ENCODE measurements at regions not wholly inside any gene's neighbourhood (a gene's known extent, or its start where the extent isn't known, plus 50 kb on each side); places are given as distances from the start of the nearest gene placed in this dataset.
A peak's percentile ranks its signal among the peaks of the same experiment; 100 is the strongest.
"Not testable (repeated sequence)": the region's sequence is repeated elsewhere in the genome, so short reads cannot be mapped to it uniquely, and the experiment has no call there.

DNA sequence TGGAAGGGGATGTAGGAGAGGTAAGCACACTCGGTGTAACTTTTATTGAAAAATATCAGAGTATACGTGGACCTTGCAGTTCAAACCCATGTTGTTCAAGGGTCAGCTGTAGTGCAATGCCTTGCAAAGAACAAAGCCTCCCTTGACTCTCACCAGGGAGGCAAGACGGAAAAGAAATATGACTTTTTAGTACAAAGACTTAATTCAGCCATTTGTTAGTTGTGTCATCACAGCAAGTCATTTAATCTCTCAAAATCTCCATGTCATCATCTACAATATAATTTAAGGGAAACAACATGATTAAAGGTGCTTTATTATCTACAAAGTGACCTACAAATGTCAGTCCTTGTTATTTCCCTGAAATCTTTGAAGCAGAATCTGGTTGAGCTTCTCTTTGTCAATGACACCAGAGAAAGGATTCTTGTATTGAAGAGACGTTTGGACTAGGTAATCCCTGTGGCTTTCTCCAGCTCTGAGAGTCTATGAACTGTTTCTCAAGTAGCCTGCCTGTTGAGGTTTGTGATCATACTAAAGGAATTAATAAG lies 502.8 kb downstream of the REEP3 start:
- DNase-seq (ENCODE audit: low read depth), result no peak

- no peak for DNase-seq (ENCODE audit: low read depth)
Measured at GRCh38 chr10:64033711-64034110, 512.5 kb downstream of the REEP3 start.

DNA sequence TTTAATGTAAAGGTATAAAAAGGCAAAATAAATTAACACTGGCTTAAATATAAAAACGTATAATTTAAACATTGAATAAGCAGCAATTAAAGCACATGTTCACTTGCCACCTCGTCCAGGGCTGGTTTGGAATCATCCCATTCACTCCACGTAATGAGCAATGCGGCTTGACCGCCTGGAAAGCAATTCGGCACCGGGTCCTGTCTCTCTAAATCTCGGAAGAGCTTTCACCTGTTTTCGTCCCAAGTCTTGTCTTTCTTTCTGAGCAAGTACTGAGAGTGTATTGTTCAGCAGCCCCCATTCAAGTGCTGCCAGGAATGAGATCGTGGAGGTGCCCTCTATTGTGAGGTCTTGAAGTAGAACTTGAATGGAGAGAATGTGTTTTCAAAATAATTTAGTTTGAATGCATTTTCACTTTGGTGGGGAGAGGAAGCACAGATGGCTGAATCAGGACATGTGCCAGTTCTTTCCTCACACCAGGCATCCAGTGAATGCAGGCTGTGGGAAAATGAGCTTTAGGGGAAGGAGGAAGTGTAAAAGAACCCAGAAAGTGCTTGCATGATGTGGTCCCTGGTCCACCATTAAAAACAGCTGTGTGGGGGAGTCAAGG lies 515.2 kb downstream of the REEP3 start:
- DNase-seq (ENCODE audit: low read depth), result no peak

- no peak for DNase-seq (ENCODE audit: low read depth)
Measured at GRCh38 chr10:64037071-64037661, 516.0 kb downstream of the REEP3 start.

DNA sequence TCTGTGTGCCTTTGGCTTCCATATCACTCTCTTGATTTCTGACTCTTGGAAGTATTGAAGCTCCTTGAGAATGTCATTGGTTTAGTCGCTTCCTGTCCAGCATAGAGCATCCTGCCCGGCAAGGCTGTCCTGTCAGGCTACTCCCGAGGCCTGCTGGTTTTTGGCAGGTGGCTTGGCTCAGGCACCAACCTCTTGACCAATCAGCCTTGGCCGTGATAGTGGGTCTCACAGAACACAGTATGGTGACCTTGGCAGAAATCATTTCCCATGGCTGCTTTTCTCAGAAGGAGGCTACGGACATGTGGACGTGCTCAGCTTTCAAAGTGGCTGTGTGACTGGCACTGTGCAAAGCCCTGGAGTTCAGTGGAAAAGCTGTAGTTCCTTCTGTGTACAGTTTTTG lies 516.9 kb downstream of the REEP3 start:
- no peak for DNase-seq (ENCODE audit: low read depth)

GRCh38 chr10:64039198-64039597 lies 518.0 kb downstream of the REEP3 start:
- DNase-seq (ENCODE audit: low read depth), result no peak

DNA sequence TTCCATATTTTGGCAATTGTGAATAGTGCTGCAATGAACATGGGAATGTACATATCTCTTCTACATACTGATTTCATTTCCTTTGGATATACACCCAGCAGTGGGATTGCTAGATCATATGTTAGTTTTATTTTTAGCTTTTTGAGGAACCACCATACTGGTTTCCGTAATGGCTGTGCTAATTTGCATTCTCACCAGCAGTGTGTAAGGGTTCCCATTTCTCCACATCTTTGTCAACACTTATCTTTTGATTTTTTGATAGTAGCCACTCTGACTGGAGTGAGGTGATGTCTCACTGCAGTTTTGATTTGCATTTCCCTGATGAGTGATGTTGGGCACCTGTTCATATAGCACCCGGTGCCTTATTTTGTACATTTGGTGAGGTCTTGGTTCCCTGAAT lies 519.6 kb downstream of the REEP3 start:
- no peak for DNase-seq (ENCODE audit: low read depth)

DNA sequence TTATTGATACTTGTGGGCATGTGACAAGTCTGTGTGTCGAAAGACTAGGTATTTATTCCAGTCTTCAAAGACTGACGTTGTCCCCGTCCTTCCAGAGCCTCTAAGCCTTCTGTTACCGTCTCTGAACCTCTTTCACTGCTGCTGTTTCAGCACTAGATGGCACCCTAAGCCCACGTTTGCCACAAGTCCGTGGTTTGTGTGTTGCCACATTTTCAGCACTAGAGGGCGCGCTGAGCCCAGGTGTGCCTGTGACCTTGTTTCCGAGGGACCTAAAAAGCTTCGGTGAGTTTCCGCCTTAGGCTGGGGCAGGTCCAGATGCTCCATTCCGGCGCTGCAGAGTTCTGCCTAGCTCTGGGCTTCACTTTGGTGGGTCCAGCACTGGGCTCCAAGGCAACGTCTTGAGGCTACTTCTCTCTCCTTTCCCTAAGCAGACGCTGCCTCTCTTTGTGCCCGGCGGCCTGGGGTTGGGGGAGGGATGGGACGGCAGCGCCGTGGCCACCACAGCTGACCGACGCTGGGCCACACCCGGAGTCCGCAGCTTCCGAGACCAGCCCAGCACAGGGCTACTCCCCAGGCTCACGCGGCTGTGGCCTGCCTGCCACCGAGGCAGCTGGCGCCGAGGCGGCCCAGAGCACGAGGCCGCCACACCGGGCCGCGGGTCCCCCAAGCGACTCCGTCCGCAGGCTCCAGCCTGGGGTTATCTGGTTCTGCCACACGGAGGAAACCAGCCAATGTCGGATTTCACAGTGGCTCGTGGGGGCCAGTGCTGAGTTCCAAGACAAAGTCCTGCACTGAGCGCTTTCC lies 520.2 kb downstream of the REEP3 start:
- peak; percentile 62 for DNase-seq (ENCODE audit: low read depth)

- DNase-seq (ENCODE audit: low read depth), result no peak
Measured at GRCh38 chr10:64041989-64042490, 520.8 kb downstream of the REEP3 start.

DNA sequence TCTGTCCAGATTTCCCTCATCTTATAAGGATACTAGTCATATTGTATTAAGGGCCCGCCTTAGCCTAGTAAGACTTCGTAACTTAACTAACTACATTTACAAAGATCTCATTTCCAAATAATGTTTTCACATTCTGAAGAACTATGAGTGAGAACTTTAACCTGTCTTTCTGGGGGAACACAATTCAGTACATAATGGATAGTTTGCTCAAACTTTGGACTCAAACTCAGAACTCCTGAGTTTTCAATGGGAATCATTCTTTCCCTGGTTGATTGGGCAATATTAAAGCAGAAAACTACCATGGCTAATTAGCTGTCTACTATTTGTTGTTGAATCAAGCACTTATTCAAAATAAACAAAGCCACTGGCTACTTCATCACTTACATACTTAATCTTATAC lies 522.9 kb downstream of the REEP3 start:
- DNase-seq (ENCODE audit: low read depth), result no peak

GRCh38 chr10:64044957-64045632 lies 523.9 kb downstream of the REEP3 start:
- not testable (repeated sequence) for DNase-seq (ENCODE audit: low read depth)

DNA sequence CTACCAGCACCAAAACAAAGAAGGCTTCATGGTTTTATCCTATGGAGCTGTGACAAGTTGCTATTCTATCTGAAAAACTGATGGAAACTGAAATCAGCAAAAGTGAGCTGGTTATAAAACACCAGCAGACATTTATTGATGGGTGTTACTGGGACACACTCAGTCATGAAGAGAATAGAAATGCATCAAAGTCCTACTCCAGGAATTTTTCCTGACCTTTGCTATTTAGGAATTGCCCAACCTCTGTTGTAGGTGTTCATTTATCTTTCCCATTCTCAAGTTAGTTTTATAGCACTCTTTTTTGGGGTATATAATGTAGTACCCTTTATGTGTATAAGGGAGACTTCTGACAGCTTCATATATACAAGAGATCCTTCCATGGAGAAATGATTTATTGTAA lies 533.2 kb downstream of the REEP3 start:
- no peak for DNase-seq (ENCODE audit: low read depth)

DNA sequence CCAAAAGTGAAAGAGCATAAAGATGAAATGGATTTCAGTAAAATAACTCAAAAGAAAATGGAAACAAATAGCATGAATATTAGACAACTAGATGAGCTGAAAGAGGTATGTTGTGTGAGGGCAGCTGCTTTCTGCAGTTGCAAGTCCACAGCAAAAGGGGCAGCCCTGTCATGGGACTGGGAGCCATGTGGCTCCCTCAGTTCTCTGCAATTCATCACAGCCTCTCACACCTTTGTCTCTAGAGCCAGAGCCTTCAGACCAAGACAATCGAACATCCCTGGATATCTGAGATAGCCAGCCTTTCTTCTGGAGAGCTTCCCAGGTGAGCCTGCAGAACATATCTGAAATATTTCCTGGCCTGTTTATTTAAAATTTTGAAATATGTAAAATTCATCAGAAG lies 538.7 kb downstream of the REEP3 start:
- DNase-seq (ENCODE audit: low read depth), result no peak

- no peak for DNase-seq (ENCODE audit: low read depth)
Measured at GRCh38 chr10:64060389-64060788, 539.2 kb downstream of the REEP3 start.

DNA sequence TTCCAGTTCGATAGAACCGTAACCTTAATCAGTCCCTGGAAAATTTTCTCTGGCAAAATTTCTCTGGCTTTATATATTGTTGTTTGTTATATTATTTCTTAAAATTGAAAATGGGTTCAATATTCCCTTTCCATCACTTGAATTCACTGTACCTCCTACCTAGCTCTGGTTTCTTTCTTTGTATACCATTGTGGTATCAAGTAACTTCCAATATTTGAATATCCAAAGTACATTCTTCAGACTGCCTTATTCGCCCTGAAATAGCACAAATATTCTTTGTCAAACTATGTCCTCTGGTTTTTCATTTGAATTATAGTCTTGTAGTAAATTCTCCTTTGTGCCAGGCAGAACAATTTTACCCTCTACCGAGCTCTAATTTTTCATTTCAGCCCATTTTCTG lies 541.6 kb downstream of the REEP3 start:
- no peak for DNase-seq (ENCODE audit: low read depth)

GRCh38 chr10:64067009-64067606 lies 545.9 kb downstream of the REEP3 start:
- DNase-seq (ENCODE audit: low read depth), result no peak

- no peak for DNase-seq (ENCODE audit: low read depth)
Measured at GRCh38 chr10:64067859-64068258, 546.7 kb downstream of the REEP3 start.

DNA sequence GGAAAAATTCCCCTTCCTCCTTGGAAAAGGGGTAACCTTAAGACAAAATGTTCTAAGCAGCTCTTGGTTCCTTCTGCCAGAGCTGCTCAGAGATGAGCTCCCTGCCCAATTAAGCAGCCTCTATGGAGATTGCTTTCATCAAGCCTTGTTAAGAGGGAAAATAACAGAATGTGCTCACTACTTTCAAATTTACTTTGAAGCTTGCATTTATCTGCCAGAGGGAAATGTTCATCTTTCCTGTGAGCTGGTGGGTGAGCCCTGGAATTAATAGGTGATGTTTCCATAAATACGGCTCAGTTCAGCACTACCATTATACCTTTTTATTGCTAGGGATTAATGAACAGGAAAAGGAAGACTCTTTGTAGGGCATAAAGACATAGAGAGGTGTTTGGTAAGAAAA lies 549.0 kb downstream of the REEP3 start:
- DNase-seq (ENCODE audit: low read depth), result no peak

GRCh38 chr10:64071218-64071617 lies 550.0 kb downstream of the REEP3 start:
- no peak for DNase-seq (ENCODE audit: low read depth)

DNA sequence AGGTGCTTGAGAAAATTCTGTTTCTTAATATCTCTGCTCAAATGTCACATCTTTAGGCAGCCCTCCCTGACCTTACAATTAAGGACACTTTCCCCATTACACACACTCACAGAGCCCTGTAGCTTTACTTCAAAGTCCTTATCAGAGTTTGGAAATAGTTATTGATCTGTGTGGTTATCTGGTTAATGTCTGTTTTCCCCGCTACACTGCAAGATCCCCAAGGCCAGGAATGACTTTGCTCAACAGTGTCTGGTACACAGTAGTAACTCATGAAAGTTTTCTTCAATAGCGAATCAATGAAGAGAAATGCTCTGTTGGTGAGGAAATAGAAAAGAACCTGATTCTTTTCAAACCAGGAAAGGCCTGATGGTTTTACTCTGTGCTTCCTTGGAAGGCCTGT lies 554.4 kb downstream of the REEP3 start:
- DNase-seq (ENCODE audit: low read depth), result no peak

GRCh38 chr10:64076322-64076940 lies 555.2 kb downstream of the REEP3 start:
- DNase-seq (ENCODE audit: low read depth), result no peak

GRCh38 chr10:64079341-64079740 lies 558.1 kb downstream of the REEP3 start:
- no peak for DNase-seq (ENCODE audit: low read depth)

All from ELR (cell line).